ENCODE measurements at regions not wholly inside any gene's neighbourhood (a gene's known extent, or its start where the extent isn't known, plus 50 kb on each side); places are given as distances from the start of the nearest gene placed in this dataset.

- no TSS peak for BruUV-seq (replicated peaks)
- Histone ChIP-seq H3K4me3 (replicated peaks in 1 of 2; ENCODE audit: low read depth in 1 of 2, low read length in 2 of 2) (no peak overlapping the region), H3K36me3 (ENCODE audit: control insufficient read depth in 1 of 2, insufficient read depth in 2 of 2, low read length in 2 of 2) (no peaks in the 10 kb centered on the region), H3K27ac (ENCODE audit: low read depth, low read length) (no peak overlapping the region), H3K9me3 (ENCODE audit: control insufficient read depth in 1 of 2, insufficient read depth in 1 of 2, low read depth in 1 of 2, low read length in 2 of 2) (no peaks in the 10 kb centered on the region), H4K20me1 (ENCODE audit: insufficient read depth) (no peaks in the 10 kb centered on the region), H2AFZ (ENCODE audit: low read depth, low read length, poor library complexity, severe bottlenecking) (no peak overlapping the region), H3K4me1 (ENCODE audit: control insufficient read depth in 1 of 2, insufficient read depth in 2 of 2, low read length in 2 of 2) (no peaks in the 10 kb centered on the region), H3K4me2 (ENCODE audit: low read length) (no peak overlapping the region), H3K9ac (ENCODE audit: low read length) (no peak overlapping the region), H3K9me2 (ENCODE audit: insufficient read depth) (no peaks in the 10 kb centered on the region), H3K79me2 (ENCODE audit: insufficient read depth, low read length) (no peaks in the 10 kb centered on the region), H3K27me3 (ENCODE audit: insufficient read depth, low read length) (no peaks in the 10 kb centered on the region)
- ChIA-PET RAD21 (ENCODE audit: low non-redundant PET in 1 of 2, low total read pairs in 2 of 2, uncharacterized antibody in 2 of 2, unreplicated experiment in 2 of 2) (no interaction called here), CTCF (no interaction called here), POLR2A (no interaction called here)
- DNase-seq (ENCODE audit: low read depth, low spot score) (no peak), ATAC-seq (no peak)
- intact Hi-C loops (cut with micrococcal nuclease), result no loop called here
- TF ChIP-seq SRF (IDR thresholded peaks at IDR 0.05; ENCODE audit: low read depth) (no peak), JUND (IDR thresholded peaks at IDR 0.05) (no peak), MAX (IDR thresholded peaks at IDR 0.05) (no peak), POLR2A (IDR thresholded peaks at IDR 0.05; ENCODE audit: borderline replicate concordance, extremely low read depth, insufficient read depth, insufficient read length) (no peak), TCF7L2 (IDR thresholded peaks at IDR 0.05; ENCODE audit: borderline replicate concordance, extremely low read depth, insufficient read depth, insufficient read length) (no peak), ATF3 (IDR thresholded peaks at IDR 0.05) (no peak), CEBPB (IDR thresholded peaks at IDR 0.05; ENCODE audit: low read depth) (no peak), ELF1 (IDR thresholded peaks at IDR 0.05; ENCODE audit: borderline replicate concordance, low read depth) (no peak), FOSL1 (IDR thresholded peaks at IDR 0.05; ENCODE audit: low read depth) (no peak), EGR1 (IDR thresholded peaks at IDR 0.05; ENCODE audit: low read depth) (no peak)
Measured at GRCh38 chrX:147850875-147851274, 60.8 kb upstream of the FMR1 start.

GRCh38 chrX:147853701-147854100, 58.0 kb upstream of the FMR1 start:
- H3K27me3 ChIP-seq (ENCODE audit: insufficient read depth, low read length), result no peaks in the 10 kb centered on the region
- no peak overlapping the region for H3K4me3 ChIP-seq (replicated peaks in 1 of 2; ENCODE audit: low read depth in 1 of 2, low read length in 2 of 2)
- no peaks in the 10 kb centered on the region for H3K9me3 ChIP-seq (ENCODE audit: control insufficient read depth in 1 of 2, insufficient read depth in 1 of 2, low read depth in 1 of 2, low read length in 2 of 2)
- no peak for DNase-seq (ENCODE audit: low read depth, low spot score)
- BruUV-seq (replicated peaks), result no TSS peak
- H3K4me2 ChIP-seq (ENCODE audit: low read length), result no peak overlapping the region
- no peak overlapping the region for H2AFZ ChIP-seq (ENCODE audit: low read depth, low read length, poor library complexity, severe bottlenecking)
- CTCF ChIA-PET, result no interaction called here
- intact Hi-C loops (cut with micrococcal nuclease), result no loop called here
- H3K4me1 ChIP-seq (ENCODE audit: control insufficient read depth in 1 of 2, insufficient read depth in 2 of 2, low read length in 2 of 2), result no peaks in the 10 kb centered on the region
- RAD21 ChIA-PET (ENCODE audit: low non-redundant PET in 1 of 2, low total read pairs in 2 of 2, uncharacterized antibody in 2 of 2, unreplicated experiment in 2 of 2), result no interaction called here
- H4K20me1 ChIP-seq (ENCODE audit: insufficient read depth), result no peaks in the 10 kb centered on the region
- H3K27ac ChIP-seq (ENCODE audit: low read depth, low read length), result no peak overlapping the region
- POLR2A ChIA-PET, result no interaction called here
- H3K79me2 ChIP-seq (ENCODE audit: insufficient read depth, low read length), result no peaks in the 10 kb centered on the region
- H3K9ac ChIP-seq (ENCODE audit: low read length), result no peak overlapping the region
- H3K36me3 ChIP-seq (ENCODE audit: control insufficient read depth in 1 of 2, insufficient read depth in 2 of 2, low read length in 2 of 2), result no peaks in the 10 kb centered on the region
- ATAC-seq, result no peak
- no peaks in the 10 kb centered on the region for H3K9me2 ChIP-seq (ENCODE audit: insufficient read depth)
- TF ChIP-seq EGR1 (IDR thresholded peaks at IDR 0.05; ENCODE audit: low read depth) (no peak), SP1 (IDR thresholded peaks at IDR 0.05; ENCODE audit: low read depth) (no peak), ELF1 (IDR thresholded peaks at IDR 0.05; ENCODE audit: borderline replicate concordance, low read depth) (no peak), SIN3A (IDR thresholded peaks at IDR 0.05; ENCODE audit: low read depth) (no peak), RAD21 (IDR thresholded peaks at IDR 0.05; ENCODE audit: low read depth) (no peak), YY1 (IDR thresholded peaks at IDR 0.05; ENCODE audit: extremely low read depth, insufficient replicate concordance, low read depth, low read length) (no peak), TCF7L2 (IDR thresholded peaks at IDR 0.05; ENCODE audit: borderline replicate concordance, extremely low read depth, insufficient read depth, insufficient read length) (no peak), POLR2A (IDR thresholded peaks at IDR 0.05; ENCODE audit: borderline replicate concordance, extremely low read depth, insufficient read depth, insufficient read length) (no peak), ZBTB33 (IDR thresholded peaks at IDR 0.05; ENCODE audit: extremely low read depth, insufficient replicate concordance, low read length) (no peak), POLR2AphosphoS5 (IDR thresholded peaks at IDR 0.05; ENCODE audit: low read depth, low read length) (no peak), EZH2phosphoT487 (IDR thresholded peaks at IDR 0.05; ENCODE audit: borderline replicate concordance) (no peak)
